ENCODE measurements at regions not wholly inside any gene's neighbourhood (a gene's known extent, or its start where the extent isn't known, plus 50 kb on each side); places are given as distances from the start of the nearest gene placed in this dataset.
A peak's percentile ranks its signal among the peaks of the same experiment; 100 is the strongest.

GRCh38 chr4:135283934-135284333 is 1082.3 kb upstream of the PABPC4L start:
- Mint-ChIP-seq H3K27ac (no peak overlapping the region), H3K4me1 (ENCODE audit: low read depth) (peaks cover 24% of the 10 kb centered on the region; the same call in 1 of the 2 replicates), H3K36me3 (ENCODE audit: low read depth) (no peaks in the 10 kb centered on the region), H3K4me3 (no peak overlapping the region), H3K27me3 (ENCODE audit: insufficient read depth) (no peaks in the 10 kb centered on the region), H3K9me3 (no peaks in the 10 kb centered on the region; the same call in 1 of the 2 replicates)
- TF ChIP-seq CTCF (IDR thresholded peaks at IDR 0.05), result no peak
- no peak for DNase-seq

- Mint-ChIP-seq H3K27ac (peak overlapping the region; percentile 56; the same call in 1 of the 2 replicates), H3K4me1 (ENCODE audit: low read depth) (peaks cover 37% of the 10 kb centered on the region; the same call in 1 of the 2 replicates), H3K9me3 (no peaks in the 10 kb centered on the region; the same call in 1 of the 2 replicates), H3K27me3 (ENCODE audit: insufficient read depth) (no peaks in the 10 kb centered on the region), H3K36me3 (ENCODE audit: low read depth) (no peaks in the 10 kb centered on the region), H3K4me3 (no peak overlapping the region)
- peak; percentile 20 for DNase-seq
- TF ChIP-seq CTCF (IDR thresholded peaks at IDR 0.05), result no peak
Observed at GRCh38 chr4:135282676-135283075, 1081.1 kb upstream of the PABPC4L start.

GRCh38 chr4:135281230-135281629 is 1079.6 kb upstream of the PABPC4L start:
- H3K27ac Mint-ChIP-seq, result no peak overlapping the region
- no peaks in the 10 kb centered on the region for H3K27me3 Mint-ChIP-seq (ENCODE audit: insufficient read depth)

GRCh38 chr4:135277980-135278315 is 1076.4 kb upstream of the PABPC4L start:
- no peak for DNase-seq
- Mint-ChIP-seq H3K27me3 (ENCODE audit: insufficient read depth) (no peaks in the 10 kb centered on the region), H3K9me3 (no peaks in the 10 kb centered on the region; the same call in 1 of the 2 replicates), H3K4me1 (ENCODE audit: low read depth) (peaks cover 52% of the 10 kb centered on the region; the same call in 1 of the 2 replicates), H3K4me3 (no peak overlapping the region), H3K36me3 (ENCODE audit: low read depth) (no peaks in the 10 kb centered on the region), H3K27ac (0 out of 2 replicates have a peak overlapping the region, but pooled peaks have one; percentile 22)
- TF ChIP-seq CTCF (IDR thresholded peaks at IDR 0.05), result no peak

More at GRCh38 chr4:135281230-135281629, 1079.6 kb upstream of the PABPC4L start:
- Mint-ChIP-seq H3K4me3 (no peak overlapping the region), H3K9me3 (no peaks in the 10 kb centered on the region; the same call in 1 of the 2 replicates), H3K4me1 (ENCODE audit: low read depth) (peaks cover 47% of the 10 kb centered on the region; the same call in 1 of the 2 replicates), H3K36me3 (ENCODE audit: low read depth) (no peaks in the 10 kb centered on the region)
- TF ChIP-seq CTCF (IDR thresholded peaks at IDR 0.05), result no peak
- no peak for DNase-seq

GRCh38 chr4:135277068-135277979 is 1075.7 kb upstream of the PABPC4L start:
- peak; percentile 68 for DNase-seq
- Mint-ChIP-seq H3K36me3 (ENCODE audit: low read depth) (no peaks in the 10 kb centered on the region), H3K4me3 (peak overlapping the region; percentile 61; the same call in 1 of the 2 replicates), H3K27me3 (ENCODE audit: insufficient read depth) (no peaks in the 10 kb centered on the region), H3K27ac (peak overlapping the region; percentile 22; the same call in 1 of the 2 replicates), H3K9me3 (no peaks in the 10 kb centered on the region; the same call in 1 of the 2 replicates), H3K4me1 (ENCODE audit: low read depth) (peaks cover 45% of the 10 kb centered on the region; the same call in 1 of the 2 replicates)
- TF ChIP-seq CTCF (IDR thresholded peaks at IDR 0.05), result no peak
